Glomerular endothelial cell (primary cell): ENCODE measurements at regions not wholly inside any gene's neighbourhood (a gene's known extent, or its start where the extent isn't known, plus 50 kb on each side); places are given as distances from the start of the nearest gene placed in this dataset.

Experiments
- DNase-seq: peaks from one replicate; pipeline ENCODE4 v3.0.0-alpha.2; 2011; ENCODE audit warnings: low read depth, low spot score; ENCODE audit errors: extremely low read depth

DNA sequence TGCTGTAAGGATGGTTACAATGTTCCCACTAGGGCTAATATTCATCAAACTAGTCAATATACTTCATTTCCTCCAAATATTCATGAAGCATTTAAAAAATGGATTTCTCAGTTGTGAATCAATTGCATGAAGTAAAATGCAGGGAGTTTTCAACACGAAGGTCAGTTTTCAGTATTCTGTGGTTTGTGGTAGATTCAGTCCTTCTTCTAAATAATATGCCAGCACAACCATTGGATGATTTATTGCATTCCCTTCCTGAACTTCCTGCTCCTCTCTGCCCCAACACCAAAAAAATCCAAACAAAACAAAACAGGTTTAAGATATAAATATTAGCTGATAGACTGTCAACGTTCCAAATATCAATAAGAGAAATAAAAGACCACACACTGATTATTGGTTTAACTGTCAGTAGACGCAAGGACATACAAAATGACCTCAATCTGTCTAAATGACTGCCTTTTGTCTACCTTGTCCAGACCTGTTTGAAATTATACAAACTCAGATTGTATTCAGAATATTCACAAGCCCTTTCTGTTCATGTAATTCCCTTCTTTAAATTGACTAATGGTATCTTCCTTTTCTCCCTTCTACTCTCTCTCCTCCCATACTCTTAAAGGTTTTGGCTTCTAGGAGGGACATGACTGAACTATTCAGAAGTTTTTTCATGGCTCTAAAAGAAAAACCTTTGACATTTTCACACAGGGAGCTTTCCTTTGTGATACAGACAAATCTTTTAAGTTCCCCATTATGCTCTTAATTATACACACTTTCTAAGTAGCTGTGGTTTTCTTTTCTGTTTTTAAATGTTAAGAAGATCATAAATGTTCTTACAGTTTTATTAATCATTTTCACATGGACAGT lies 92.6 kb upstream of the STT3B start:
- no peak for DNase-seq

DNA sequence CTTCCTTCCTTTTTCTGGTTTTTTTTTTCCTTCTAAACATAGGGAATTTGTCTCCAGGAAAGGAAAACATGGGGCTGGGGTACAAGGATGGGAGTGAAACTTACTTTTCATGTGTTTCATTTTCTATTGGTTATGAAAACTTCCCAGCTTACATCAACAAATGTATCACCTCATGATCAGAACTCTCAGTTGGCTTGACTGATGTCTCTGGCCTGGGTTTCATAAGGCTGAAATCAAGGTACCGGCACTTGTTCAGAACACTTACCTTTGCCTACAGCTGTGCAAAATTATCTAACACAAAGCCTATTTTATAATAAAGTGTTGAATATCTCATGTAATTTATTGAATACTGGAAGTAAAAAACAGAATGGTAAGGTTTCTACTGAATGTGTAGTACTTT lies 91.8 kb upstream of the STT3B start:
- DNase-seq: no peak

GRCh38 chr3:31442755-31443154 lies 90.0 kb upstream of the STT3B start:
- DNase-seq: no peak

- no peak for DNase-seq
Measured at GRCh38 chr3:31444220-31445142, 88.2 kb upstream of the STT3B start.

GRCh38 chr3:31445701-31446100 lies 87.0 kb upstream of the STT3B start:
- no peak for DNase-seq

- DNase-seq: no peak
Measured at GRCh38 chr3:31448035-31448881, 84.5 kb upstream of the STT3B start.

DNA sequence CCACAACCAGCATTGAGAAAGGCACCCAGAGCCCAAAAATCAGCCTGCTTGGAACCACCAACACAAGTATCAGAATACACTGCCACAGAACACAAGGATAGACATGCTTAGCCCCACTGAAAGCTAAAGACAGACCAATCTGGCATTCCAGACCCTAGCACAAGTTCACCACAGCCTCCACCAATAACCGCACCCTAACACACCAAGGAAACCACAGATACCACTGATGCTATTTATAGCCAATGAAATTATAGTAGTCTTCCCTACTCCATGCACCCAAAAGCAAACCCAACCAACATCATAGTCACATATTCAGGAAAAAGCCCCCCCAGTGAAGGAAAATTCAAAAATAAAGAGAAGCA lies 83.9 kb upstream of the STT3B start:
- no peak for DNase-seq

DNA sequence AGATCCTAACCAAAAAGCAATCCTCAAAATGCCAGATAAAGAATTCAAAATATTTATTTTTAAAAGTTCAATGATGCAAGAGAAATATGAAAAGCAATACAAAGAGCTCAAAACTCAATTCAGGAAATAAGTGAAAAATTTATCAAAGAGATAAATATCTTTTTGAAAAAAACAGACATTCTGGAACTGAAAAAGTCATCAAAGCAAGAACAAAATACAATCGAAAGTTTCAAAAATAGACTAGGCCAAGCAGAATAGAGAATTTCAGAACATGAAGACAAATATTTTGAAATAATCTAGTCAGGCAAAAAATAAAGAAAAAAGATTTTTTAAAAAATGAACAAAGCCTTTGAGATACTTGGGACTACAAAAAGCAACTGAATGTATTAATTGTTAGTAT lies 83.4 kb upstream of the STT3B start:
- no peak for DNase-seq

- no peak for DNase-seq
Measured at GRCh38 chr3:31450345-31450744, 82.4 kb upstream of the STT3B start.

- DNase-seq: no peak
Measured at GRCh38 chr3:31452495-31453106, 80.1 kb upstream of the STT3B start.

DNA sequence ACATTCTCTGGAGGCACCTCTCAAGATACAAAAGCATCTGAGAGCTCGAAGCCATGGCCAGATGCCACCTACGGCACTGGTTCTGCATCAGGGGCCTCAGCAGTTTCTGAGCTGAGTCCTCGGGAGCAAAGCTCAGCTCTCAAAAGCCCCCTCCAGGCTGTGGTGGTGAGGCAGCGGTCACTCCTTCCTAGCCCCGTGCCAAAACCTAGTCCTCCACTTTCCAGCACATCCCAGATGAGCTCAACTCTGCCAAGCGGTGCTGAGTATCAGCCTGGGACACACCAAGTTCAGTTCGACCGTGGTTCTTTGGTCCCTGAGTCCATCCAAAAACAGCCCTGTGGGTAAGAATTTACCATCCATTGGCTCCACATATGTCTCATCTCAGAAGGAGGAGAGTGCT lies 79.3 kb upstream of the STT3B start:
- DNase-seq: no peak

DNA sequence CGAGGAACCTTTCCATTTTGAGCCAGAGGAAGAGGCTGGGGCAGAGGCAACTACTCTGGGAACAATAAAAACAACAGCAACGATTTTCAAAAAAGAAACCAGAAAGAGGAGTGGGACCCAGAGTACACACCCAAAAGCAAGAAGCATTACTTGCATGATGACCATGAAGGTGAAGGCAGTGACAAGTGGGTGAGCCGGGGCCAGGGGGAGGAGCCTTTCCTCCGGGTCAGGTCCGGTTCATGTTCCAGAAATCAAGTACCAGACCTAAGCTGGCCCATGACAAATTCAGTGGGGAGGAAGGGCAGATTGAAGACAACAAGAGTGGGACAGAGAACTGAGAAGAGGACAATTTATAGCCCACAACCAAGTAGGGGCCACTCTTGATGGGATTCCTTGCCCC lies 77.2 kb upstream of the STT3B start:
- DNase-seq: no peak

DNA sequence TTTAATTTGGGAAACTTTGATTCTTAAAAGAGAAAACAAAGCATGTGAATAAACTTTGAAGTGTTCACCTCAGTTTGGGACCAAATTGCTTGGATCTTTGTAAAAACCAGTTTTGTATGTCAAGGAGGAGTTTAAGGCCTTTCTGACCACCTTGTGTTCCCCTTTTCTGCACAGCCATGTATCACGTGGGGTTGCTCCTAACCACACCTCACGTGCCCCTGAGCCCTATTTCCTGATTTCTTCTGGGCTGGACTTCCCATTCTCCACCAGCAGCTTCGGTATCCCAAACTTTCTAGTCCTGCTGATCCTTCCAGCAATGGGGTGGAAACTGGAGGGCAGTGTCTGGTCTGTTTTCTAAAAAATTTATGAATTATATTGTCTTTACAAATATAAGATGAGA lies 76.4 kb upstream of the STT3B start:
- DNase-seq: no peak

DNA sequence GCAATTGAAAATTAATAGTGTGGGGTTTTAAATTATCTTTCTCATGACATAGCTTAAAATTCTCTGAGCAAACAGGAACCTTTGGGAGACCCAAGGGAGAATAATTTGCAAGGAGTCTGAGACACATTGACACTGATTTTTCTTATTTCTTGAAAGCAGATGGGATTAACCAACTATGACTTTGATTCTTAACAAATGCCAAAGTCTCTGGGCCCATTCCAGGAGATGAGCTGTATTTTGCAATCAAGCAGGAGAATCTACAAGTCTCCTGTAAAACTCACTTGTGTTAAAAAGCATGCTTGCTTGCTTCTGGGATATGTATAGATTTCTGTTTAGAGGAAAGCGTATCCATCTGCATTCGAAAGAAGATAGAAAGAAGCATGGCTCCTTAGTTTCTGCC lies 71.3 kb upstream of the STT3B start:
- no peak for DNase-seq

DNA sequence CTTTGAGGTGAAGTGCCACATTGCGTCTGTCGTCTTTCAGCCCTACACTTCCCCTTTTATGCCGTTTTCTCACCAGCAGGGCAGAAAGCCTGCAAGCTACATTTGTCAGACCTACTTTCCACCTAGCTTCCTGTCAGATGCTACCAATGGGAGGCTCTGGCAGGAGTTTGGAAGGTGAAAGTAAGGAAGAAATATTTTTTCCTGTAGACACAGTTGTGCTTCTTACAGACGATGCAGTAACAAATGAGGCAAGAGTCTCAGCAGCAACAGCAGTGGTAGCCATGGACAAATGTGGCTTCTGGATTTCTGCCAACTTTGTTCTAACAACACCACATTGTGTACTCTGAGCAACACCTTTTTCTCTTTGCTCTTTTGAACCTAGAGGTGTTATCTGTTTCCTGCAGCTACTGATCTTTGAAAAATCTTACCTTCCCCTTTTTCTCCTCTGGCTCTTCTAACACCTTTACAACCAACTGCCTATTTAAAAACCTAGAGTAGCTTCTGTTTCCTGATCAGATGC lies 70.6 kb upstream of the STT3B start:
- DNase-seq: no peak

GRCh38 chr3:31465999-31466398 lies 66.7 kb upstream of the STT3B start:
- no peak for DNase-seq

- DNase-seq: no peak
Measured at GRCh38 chr3:31466866-31467265, 65.9 kb upstream of the STT3B start.

GRCh38 chr3:31468433-31468832 lies 64.3 kb upstream of the STT3B start:
- DNase-seq: no peak

DNA sequence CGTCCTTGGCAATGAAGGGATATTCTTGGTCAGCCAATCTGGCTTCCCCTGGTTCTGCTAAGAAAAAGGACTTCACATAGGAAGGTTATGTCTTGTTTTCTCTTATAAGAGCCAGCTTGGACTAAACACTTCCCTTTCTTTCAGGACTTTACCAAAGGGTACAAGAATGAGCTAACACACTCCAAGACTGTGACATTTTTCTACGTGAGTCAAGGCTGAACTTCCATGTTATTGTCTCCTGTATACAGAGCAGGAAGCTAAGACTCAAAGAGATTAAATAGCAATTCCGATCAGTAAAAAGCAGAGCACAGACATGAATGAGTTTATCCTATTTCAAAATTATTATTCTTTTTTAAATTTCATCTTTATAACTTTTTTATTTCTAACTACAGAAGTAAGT lies 63.3 kb upstream of the STT3B start:
- DNase-seq: no peak
